Adrenal gland (tissue), 9 donors: ENCODE measurements at regions not wholly inside any gene's neighbourhood (a gene's known extent, or its start where the extent isn't known, plus 50 kb on each side); places are given as distances from the start of the nearest gene placed in this dataset.

ENCODE experiments used
- DNase-seq, 7 donors: peaks; one replicate each; pipeline ENCODE4 v3.0.0-alpha.2; 2019 to 2020
- H3K27ac ChIP-seq, 5 donors: fragments of 200-600 bp; sonication (generic) in 4 of 5; 1 replicate in 3 of 5; 2 replicates in 2 of 5; pipeline versions ENCODE4 v1.5.1 to v1.8.0; 2016 to 2020; ENCODE audit warnings: mild to moderate bottlenecking in 1 of 5
- H3K27me3 ChIP-seq: fragments of 200-600 bp; 2 replicates; pipeline ENCODE4 v1.8.0; 2021
- H3K36me3 ChIP-seq, 2 donors: fragments of 200-600 bp; replicated peaks in 1 of 2; 1 replicate in 1 of 2; 2 replicates in 1 of 2; pipeline versions ENCODE4 v1.5.1 to v1.8.0; 2018 to 2022
- H3K4me1 ChIP-seq, 2 donors: fragments of 200-600 bp; replicated peaks in 1 of 2; 1 replicate in 1 of 2; 2 replicates in 1 of 2; pipeline versions ENCODE4 v1.5.1 to v1.8.0; 2018 to 2021
- H3K4me3 ChIP-seq, 4 donors: fragments of 200-600 bp; sonication (generic) in 3 of 4; one replicate each; pipeline ENCODE4 v1.5.1; 2016 to 2018
- H3K9me3 ChIP-seq, 3 donors: fragments of 200-600 bp; sonication (generic) in 1 of 3; replicated peaks in 1 of 3; 1 replicate in 2 of 3; 2 replicates in 1 of 3; pipeline versions ENCODE4 v1.5.1 to v1.8.0; 2016 to 2021
- POLR2A ChIP-seq, 2 donors: fragments of 450-650 bp; IDR thresholded peaks; one replicate each; pipeline ENCODE4 v1.6.1; 2017; ENCODE audit warnings: antibody characterized with exemption in 2 of 2, mild to moderate bottlenecking in 2 of 2, moderate library complexity in 1 of 2
- WGBS, 4 donors: extraction: QIAGEN DNeasy Blood & Tissue Kit in 2 of 4; methylation state at CpG; one replicate each; pipeline versions ENCODE4 v1.1.5 to v1.1.7; 2013 to 2017; 5-methylcytosine and 5-hydroxymethylcytosine counted together
- intact Hi-C, 2 donors: fragments of 100-400 bp; cut with DNase I; formaldehyde crosslinking; loops; one replicate each; pipeline versions ENCODE4 v1.14.1 to v1.15.0; 2022 to 2023
- TF ChIP-seq, protein P1 (sequence below), 6 experiments: fragments of 450-650 bp in 4 of 6; fragments of 200-600 bp in 2 of 6; sonication (generic) in 1 of 6; IDR thresholded peaks; 1 replicate in 5 of 6; 2 replicates in 1 of 6; pipeline versions ENCODE4 v1.5.1 to v1.8.0; 2016 to 2021; ENCODE audit warnings: antibody characterized with exemption in 6 of 6, mild to moderate bottlenecking in 2 of 6, moderate library complexity in 1 of 6
- donor health status: healthy with polysubstance abuse.
- donor health status: Bipolar disorder and iron deficiency.
- donor health status: DM: yes; HTN: yes; CAD: no.
- donor health status: DM: no; HTN: no; CAD: no.
- donor health status: DM: no; HTN: no; CAD: no.

GRCh38 chr13:74695021-74695800 lies 561.0 kb upstream of the KLF12 start:
- intact Hi-C loops = no loop called here
- Histone ChIP-seq H3K27ac (peak overlapping the region in 4 of 5 donors; percentile 3 to 84 (median 63)), H3K9me3 (no peaks in the 10 kb centered on the region), H3K4me1 (peaks cover 0 to 21% of the 10 kb centered on the region in 2 donors), H3K36me3 (no peaks in the 10 kb centered on the region), H3K4me3 (no peak overlapping the region), H3K27me3 (no peaks in the 10 kb centered on the region)
- 37 to 47% (median 44%) methylated on average over 11 of the region's 11 CpGs for WGBS, 4 donors
- no peak for TF ChIP-seq POLR2A (IDR thresholded peaks at IDR 0.05)
- TF ChIP-seq, protein P1, sequence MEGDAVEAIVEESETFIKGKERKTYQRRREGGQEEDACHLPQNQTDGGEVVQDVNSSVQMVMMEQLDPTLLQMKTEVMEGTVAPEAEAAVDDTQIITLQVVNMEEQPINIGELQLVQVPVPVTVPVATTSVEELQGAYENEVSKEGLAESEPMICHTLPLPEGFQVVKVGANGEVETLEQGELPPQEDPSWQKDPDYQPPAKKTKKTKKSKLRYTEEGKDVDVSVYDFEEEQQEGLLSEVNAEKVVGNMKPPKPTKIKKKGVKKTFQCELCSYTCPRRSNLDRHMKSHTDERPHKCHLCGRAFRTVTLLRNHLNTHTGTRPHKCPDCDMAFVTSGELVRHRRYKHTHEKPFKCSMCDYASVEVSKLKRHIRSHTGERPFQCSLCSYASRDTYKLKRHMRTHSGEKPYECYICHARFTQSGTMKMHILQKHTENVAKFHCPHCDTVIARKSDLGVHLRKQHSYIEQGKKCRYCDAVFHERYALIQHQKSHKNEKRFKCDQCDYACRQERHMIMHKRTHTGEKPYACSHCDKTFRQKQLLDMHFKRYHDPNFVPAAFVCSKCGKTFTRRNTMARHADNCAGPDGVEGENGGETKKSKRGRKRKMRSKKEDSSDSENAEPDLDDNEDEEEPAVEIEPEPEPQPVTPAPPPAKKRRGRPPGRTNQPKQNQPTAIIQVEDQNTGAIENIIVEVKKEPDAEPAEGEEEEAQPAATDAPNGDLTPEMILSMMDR (IDR thresholded peaks at IDR 0.05) = no peak
- peak in 3 of 7 donors; percentile 3 to 24 (median 15) for DNase-seq

DNA sequence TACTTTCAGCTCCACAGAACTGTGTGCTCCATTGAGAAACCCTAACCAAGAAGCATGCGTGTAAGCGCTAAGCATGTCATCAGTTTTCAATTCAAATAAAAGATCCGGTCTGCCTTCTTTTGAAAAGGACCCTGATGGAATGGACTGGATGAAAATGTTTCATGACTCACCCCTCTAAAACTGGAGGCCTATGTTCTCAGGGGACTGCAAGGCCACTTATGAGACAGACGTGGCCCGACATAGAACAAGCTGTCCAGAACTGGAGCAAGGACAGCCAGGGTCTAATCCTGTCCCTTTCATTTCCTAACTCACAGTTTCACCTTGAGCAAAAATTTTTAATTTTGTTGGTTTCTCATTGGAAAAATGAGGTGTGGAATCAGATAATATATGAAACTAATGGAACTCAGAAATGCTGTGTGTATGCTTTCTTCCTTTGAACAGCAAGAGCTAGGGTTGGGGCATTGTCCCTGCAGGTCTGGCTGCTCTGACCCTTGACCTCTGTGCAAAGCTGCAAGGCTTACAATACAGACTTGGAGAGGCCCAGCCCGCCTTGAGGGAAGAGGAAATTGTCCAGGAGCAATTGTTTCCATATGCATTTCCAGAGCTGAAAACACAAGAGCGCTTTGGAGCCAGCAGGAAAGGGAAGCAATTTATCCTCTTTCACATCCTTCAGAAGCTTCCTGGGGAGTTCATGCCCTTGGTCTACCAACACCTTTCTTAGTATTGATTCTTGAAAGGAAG lies 553.4 kb upstream of the KLF12 start:
- Histone ChIP-seq H3K4me3 (no peak overlapping the region), H3K9me3 (no peaks in the 10 kb centered on the region), H3K27me3 (no peaks in the 10 kb centered on the region), H3K4me1 (peaks cover 8 to 13% of the 10 kb centered on the region in 2 donors), H3K27ac (peak overlapping the region in 2 of 5 donors; percentile 42 to 62), H3K36me3 (no peaks in the 10 kb centered on the region)
- peak; percentile 46 to 74 (median 62) for DNase-seq
- WGBS, 4 donors = 46 to 54% (median 50%) methylated on average over 7 of the region's 7 CpGs
- intact Hi-C loops = no loop called here
- TF ChIP-seq POLR2A (IDR thresholded peaks at IDR 0.05) = no peak
- TF ChIP-seq, protein P1 (IDR thresholded peaks at IDR 0.05) = no peak

DNA sequence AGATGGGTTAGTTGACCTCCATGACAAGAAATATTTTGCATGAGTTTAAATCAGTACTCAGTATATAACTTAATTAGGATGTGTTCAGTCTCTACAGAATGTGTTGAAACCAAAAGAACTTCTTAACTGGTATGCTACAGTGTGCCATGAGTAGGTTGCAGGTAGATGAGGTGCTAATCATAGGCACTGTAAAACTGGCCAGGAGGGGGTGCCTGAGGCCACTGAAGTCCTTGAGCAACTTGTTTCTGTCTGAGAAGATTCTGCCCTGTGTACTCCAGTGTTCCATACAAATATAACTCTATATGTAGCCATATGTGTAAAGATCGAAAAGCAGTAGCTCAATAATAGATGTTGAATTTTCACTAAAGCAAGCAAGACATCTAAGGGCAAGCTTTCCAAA lies 549.2 kb upstream of the KLF12 start:
- H3K27ac ChIP-seq = no peak overlapping the region
- TF ChIP-seq, protein P1 (IDR thresholded peaks at IDR 0.05) = no peak
- TF ChIP-seq POLR2A (IDR thresholded peaks at IDR 0.05) = no peak
- peaks cover 8 to 13% of the 10 kb centered on the region in 2 donors for H3K4me1 ChIP-seq
- intact Hi-C loops = no loop called here
- no peaks in the 10 kb centered on the region for H3K36me3 ChIP-seq
- DNase-seq = no peak
- no peaks in the 10 kb centered on the region for H3K27me3 ChIP-seq
- no peaks in the 10 kb centered on the region for H3K9me3 ChIP-seq
- 94 to 100% (median 99%) methylated on average over 1 of the region's 1 CpG for WGBS, 4 donors
- H3K4me3 ChIP-seq = no peak overlapping the region

- Histone ChIP-seq H3K27ac (no peak overlapping the region), H3K36me3 (no peaks in the 10 kb centered on the region), H3K9me3 (no peaks in the 10 kb centered on the region), H3K27me3 (no peaks in the 10 kb centered on the region), H3K4me1 (peaks cover 7 to 8% of the 10 kb centered on the region in 2 donors), H3K4me3 (no peak overlapping the region)
- 39 to 66% (median 48%) methylated on average over 1 of the region's 1 CpG for WGBS, 4 donors
- no peak for TF ChIP-seq POLR2A (IDR thresholded peaks at IDR 0.05)
- TF ChIP-seq, protein P1 (IDR thresholded peaks at IDR 0.05) = no peak
- no peak for DNase-seq
- intact Hi-C loops = no loop called here
These were observed 548.5 kb upstream of the KLF12 start for GRCh38 chr13:74682746-74683145.
